ENCODE measurements at regions not wholly inside any gene's neighbourhood (a gene's known extent, or its start where the extent isn't known, plus 50 kb on each side); places are given as distances from the start of the nearest gene placed in this dataset.

DNA sequence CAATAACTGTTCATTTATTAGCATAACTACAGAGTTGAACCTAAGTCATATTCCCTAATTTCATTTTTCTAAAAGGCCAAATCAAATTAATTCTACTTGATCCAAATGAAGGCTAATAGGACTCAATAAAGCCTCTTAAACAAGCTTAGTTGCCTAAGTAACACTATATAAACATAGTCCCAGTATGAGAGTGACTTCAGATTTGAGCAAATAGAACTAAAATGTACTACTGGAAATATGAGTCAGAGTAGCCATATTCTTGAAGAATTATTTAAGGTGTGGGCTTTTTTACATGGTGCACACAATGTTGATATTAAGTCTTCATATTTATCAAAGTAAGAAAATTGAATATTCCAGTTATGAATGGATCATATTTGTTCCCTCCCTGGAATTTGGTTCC, 872.3 kb downstream of the MAT2B start (continued):
- TF ChIP-seq NR2C2 (IDR thresholded peaks at IDR 0.05; ENCODE audit: borderline replicate concordance, control insufficient read depth, insufficient read length, low read depth) (no peak), CHD4 (IDR thresholded peaks at IDR 0.05) (no peak), EGR1 (IDR thresholded peaks at IDR 0.05; ENCODE audit: borderline replicate concordance in 1 of 2, low read depth in 2 of 2, low read length in 2 of 2) (no peak), MXI1 (IDR thresholded peaks at IDR 0.05; ENCODE audit: low read depth, low read length) (no peak), BHLHE40 (IDR thresholded peaks at IDR 0.05; ENCODE audit: borderline replicate concordance in 1 of 2, low read depth in 2 of 2, low read length in 1 of 2) (no peak), NR2F1 (conservative IDR thresholded peaks at IDR 0.05) (no peak)

DNA sequence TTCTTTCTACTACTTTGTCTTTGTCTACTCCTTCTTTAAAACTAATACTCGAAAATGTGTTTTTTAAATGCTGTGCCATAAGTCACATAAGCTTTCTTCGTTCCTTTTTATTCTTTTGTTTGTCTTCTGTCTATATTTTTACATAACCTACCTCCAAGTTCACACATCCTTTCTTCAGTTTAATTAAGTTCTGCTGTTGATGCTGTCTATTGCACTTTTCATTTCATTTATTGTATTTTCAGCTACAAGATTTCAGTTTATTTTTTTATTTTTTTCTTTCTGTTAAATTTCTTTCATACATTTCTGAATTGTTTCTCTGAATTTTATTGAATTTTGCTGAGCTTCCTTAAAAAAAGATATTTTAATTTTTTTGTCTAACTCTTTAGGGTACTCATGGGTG, 878.2 kb downstream of the MAT2B start:
- TF ChIP-seq IKZF1 (conservative IDR thresholded peaks at IDR 0.05) (no peak), CREB1 (IDR thresholded peaks at IDR 0.05; ENCODE audit: low read depth) (no peak), SRF (IDR thresholded peaks at IDR 0.05; ENCODE audit: low read depth in 2 of 2, low read length in 2 of 2) (no peak), ZNF207 (IDR thresholded peaks at IDR 0.05; ENCODE audit: borderline replicate concordance) (no peak), CHD2 (IDR thresholded peaks at IDR 0.05; ENCODE audit: borderline replicate concordance, low read depth, low read length) (no peak), POLR2AphosphoS2 (IDR thresholded peaks at IDR 0.05; ENCODE audit: low read depth, low read length) (no peak), WRNIP1 (IDR thresholded peaks at IDR 0.05; ENCODE audit: borderline replicate concordance, low read depth, low read length) (no peak)
- TF ChIP-seq, protein P1, sequence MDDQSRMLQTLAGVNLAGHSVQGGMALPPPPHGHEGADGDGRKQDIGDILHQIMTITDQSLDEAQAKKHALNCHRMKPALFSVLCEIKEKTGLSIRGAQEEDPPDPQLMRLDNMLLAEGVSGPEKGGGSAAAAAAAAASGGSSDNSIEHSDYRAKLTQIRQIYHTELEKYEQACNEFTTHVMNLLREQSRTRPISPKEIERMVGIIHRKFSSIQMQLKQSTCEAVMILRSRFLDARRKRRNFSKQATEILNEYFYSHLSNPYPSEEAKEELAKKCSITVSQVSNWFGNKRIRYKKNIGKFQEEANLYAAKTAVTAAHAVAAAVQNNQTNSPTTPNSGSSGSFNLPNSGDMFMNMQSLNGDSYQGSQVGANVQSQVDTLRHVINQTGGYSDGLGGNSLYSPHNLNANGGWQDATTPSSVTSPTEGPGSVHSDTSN (IDR thresholded peaks at IDR 0.05; ENCODE audit: insufficient replicate concordance, low read depth, low read length): no peak
- no peak overlapping the region for H3K4me2 ChIP-seq (ENCODE audit: control insufficient read depth, insufficient read depth)
- DNase-seq (ENCODE audit: low read depth, low spot score) (no peak), FAIRE-seq (no peak), ATAC-seq (no peak)
- no TSS peak for BruUV-seq (replicated peaks)
- CTCF ChIA-PET: interaction anchor here (0.6 kb wide), 1 partner anchor 371 kb away, joined by 3 read pairs; no protein-coding TSS in a partner anchor
- H3K27me3 ChIP-seq (replicated peaks in 1 of 2; ENCODE audit: control insufficient read depth in 2 of 2, insufficient read depth in 2 of 2, low read length in 1 of 2): no peaks in the 10 kb centered on the region
- 0% methylated on average over 2 of the region's 2 CpGs for WGBS (ENCODE audit: insufficient coverage, insufficient replicate concordance, low lambda C conversion rate, missing lambda C conversion rate)
- intact Hi-C loops (cut with micrococcal nuclease; ENCODE audit: unreplicated experiment): no loop called here
- H3K9ac ChIP-seq (ENCODE audit: control insufficient read depth, insufficient read depth, low read length): no peak overlapping the region
- H4K20me1 ChIP-seq (ENCODE audit: control insufficient read depth, insufficient read depth): no peaks in the 10 kb centered on the region
- no peak overlapping the region for H3K4me3 ChIP-seq
- in situ Hi-C loops (cut with MboI): no loop called here
- no peaks in the 10 kb centered on the region for H3K79me2 ChIP-seq (ENCODE audit: control insufficient read depth, insufficient read depth, low read length)
- RAD21 ChIA-PET (ENCODE audit: unreplicated experiment): no interaction called here
- H3K4me1 ChIP-seq (ENCODE audit: control insufficient read depth, insufficient read depth, low read length): no peaks in the 10 kb centered on the region
- POLR2A ChIA-PET: no interaction called here
- SMC1A ChIA-PET (ENCODE audit: uncharacterized antibody, unreplicated experiment): interaction anchor here (0.7 to 3.3 kb wide), 4 partner anchors 11 to 67 kb away, joined by 3 to 12 read pairs (median 4); no protein-coding TSS in a partner anchor
- no peak overlapping the region for H2AFZ ChIP-seq (ENCODE audit: control insufficient read depth, low read depth, low read length)
- H3K27ac ChIP-seq (ENCODE audit: control insufficient read depth, insufficient read depth): no peak overlapping the region
- no peaks in the 10 kb centered on the region for H3K9me3 ChIP-seq (replicated peaks; ENCODE audit: control insufficient read depth, insufficient read depth, low read length)
- no peaks in the 10 kb centered on the region for H3K36me3 ChIP-seq (ENCODE audit: control insufficient read depth in 2 of 2, insufficient read depth in 2 of 2, low read length in 1 of 2)

Measured in GM12878 (cell line).